Cortex of kidney (tissue), 1 donor: ENCODE measurements at regions not wholly inside any gene's neighbourhood (a gene's known extent, or its start where the extent isn't known, plus 50 kb on each side); places are given as distances from the start of the nearest gene placed in this dataset.
"Not testable (repeated sequence)": the region's sequence is repeated elsewhere in the genome, so short reads cannot be mapped to it uniquely, and the experiment has no call there.

Source experiments
- DNase-seq: peaks from one replicate; lab custom pipeline; 2025; lab: John Stamatoyannopoulos, UW

GRCh38 chr1:235059221-235059620, 69.4 kb downstream of the TOMM20 start:
- DNase-seq, result no peak

GRCh38 chr1:235058695-235059094, 69.9 kb downstream of the TOMM20 start:
- DNase-seq, result no peak

- no peak for DNase-seq
Measured at GRCh38 chr1:235057385-235058306, 71.0 kb downstream of the TOMM20 start.

GRCh38 chr1:235056937-235057336, 71.7 kb downstream of the TOMM20 start:
- no peak for DNase-seq

GRCh38 chr1:235054936-235055335, 73.7 kb downstream of the TOMM20 start:
- no peak for DNase-seq

GRCh38 chr1:235054466-235054865, 74.2 kb downstream of the TOMM20 start:
- DNase-seq, result no peak

GRCh38 chr1:235052067-235053008, 76.3 kb downstream of the TOMM20 start:
- no peak for DNase-seq

- DNase-seq, result no peak
Measured at GRCh38 chr1:235051521-235051920, 77.1 kb downstream of the TOMM20 start.

GRCh38 chr1:235050911-235051360, 77.7 kb downstream of the TOMM20 start:
- no peak for DNase-seq

- not testable (repeated sequence) for DNase-seq
Measured at GRCh38 chr1:235049716-235050378, 78.8 kb downstream of the TOMM20 start.

- no peak for DNase-seq
Measured at GRCh38 chr1:235049217-235049616, 79.4 kb downstream of the TOMM20 start.

GRCh38 chr1:235047331-235047871, 81.2 kb downstream of the TOMM20 start:
- DNase-seq, result no peak

- DNase-seq, result no peak
Measured at GRCh38 chr1:235045921-235046601, 82.6 kb downstream of the TOMM20 start.

- no peak for DNase-seq
Measured at GRCh38 chr1:235045034-235045690, 83.5 kb downstream of the TOMM20 start.

- no peak for DNase-seq
Measured at GRCh38 chr1:235043234-235043633, 85.4 kb downstream of the TOMM20 start.

GRCh38 chr1:235038701-235039100, 89.9 kb downstream of the TOMM20 start:
- no peak for DNase-seq

GRCh38 chr1:235035928-235036327, 92.7 kb downstream of the TOMM20 start:
- no peak for DNase-seq

GRCh38 chr1:235030919-235031596, 97.6 kb downstream of the TOMM20 start:
- DNase-seq, result no peak

GRCh38 chr1:235027862-235028250, 100.8 kb downstream of the TOMM20 start:
- no peak for DNase-seq
